Chondrocyte (in vitro differentiated cells): ENCODE measurements at regions not wholly inside any gene's neighbourhood (a gene's known extent, or its start where the extent isn't known, plus 50 kb on each side); places are given as distances from the start of the nearest gene placed in this dataset.

Experiments used
- DNase-seq: peaks from one replicate; pipeline ENCODE4 v3.0.0; 2021; ENCODE audit warnings: mixed read lengths, low spot score
- H3K27ac Mint-ChIP-seq: one replicate; pipeline ENCODE4 v1.8.0; 2021; ENCODE audit warnings: mild to moderate bottlenecking, moderate library complexity, mixed read lengths; ENCODE audit not compliant: unreplicated experiment
- H3K27me3 Mint-ChIP-seq: 2 replicates; pipeline ENCODE4 v1.8.0; 2021; ENCODE audit warnings: low read depth, mixed read lengths
- H3K36me3 Mint-ChIP-seq: 2 replicates; pipeline ENCODE4 v1.8.0; 2021; ENCODE audit warnings: low read depth, mixed read lengths
- H3K4me1 Mint-ChIP-seq: 2 replicates; pipeline ENCODE4 v1.8.0; 2021; ENCODE audit warnings: low read depth, mild to moderate bottlenecking, mixed read lengths
- H3K4me3 Mint-ChIP-seq: one replicate; pipeline ENCODE4 v1.8.0; 2021; ENCODE audit warnings: mild to moderate bottlenecking, moderate library complexity, mixed read lengths; ENCODE audit not compliant: unreplicated experiment
- H3K9me3 Mint-ChIP-seq: 2 replicates; pipeline ENCODE4 v1.8.0; 2021; ENCODE audit warnings: low read depth, mixed read lengths
- TF ChIP-seq, protein P1 (sequence below): fragments of 200-600 bp; sonication (generic); IDR thresholded peaks from 2 replicates; pipeline ENCODE4 v1.5.0; 2021; ENCODE audit warnings: antibody characterized with exemption, mild to moderate bottlenecking, moderate library complexity

DNA sequence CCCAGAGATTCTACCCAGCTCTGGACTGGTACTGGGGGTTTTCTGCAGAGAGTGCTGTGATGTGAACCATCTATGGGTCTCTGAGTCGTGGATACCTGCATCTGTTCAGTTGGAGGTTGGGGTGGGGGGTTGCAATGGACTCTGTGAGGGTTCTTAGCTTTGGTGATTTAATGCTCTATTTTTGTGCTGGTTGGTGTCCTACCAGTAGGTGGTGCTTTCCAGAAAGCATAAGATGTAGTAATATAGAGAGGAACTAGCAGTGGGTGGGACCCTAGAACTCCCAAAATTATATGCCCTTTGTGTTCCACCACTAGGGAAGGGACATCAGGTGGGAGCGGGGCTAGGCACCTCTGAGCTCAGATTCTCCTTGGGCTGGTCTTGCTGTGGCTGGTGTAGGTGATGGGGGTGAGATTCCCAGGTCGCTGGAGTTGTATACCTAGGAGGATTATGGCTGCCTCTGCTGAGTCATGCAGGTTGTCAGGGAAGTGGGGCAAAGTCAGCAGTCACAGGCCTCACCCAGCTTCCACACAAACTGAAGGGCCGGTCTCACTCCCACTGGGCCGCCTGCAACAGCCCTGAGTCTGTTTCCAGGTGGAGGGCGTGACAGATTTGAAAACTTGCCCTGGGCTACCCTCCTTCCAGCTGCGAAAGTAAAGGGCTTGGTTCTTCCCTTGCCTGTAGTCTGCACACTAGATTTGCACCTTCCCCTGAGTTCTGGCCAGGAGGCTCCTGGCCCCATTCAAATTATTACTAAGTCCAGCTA lies 573.0 kb upstream of the SLITRK1 start:
- Mint-ChIP-seq H3K4me3 (no peak overlapping the region), H3K4me1 (no peaks in the 10 kb centered on the region), H3K36me3 (peaks cover 14% of the 10 kb centered on the region), H3K27me3 (no peaks in the 10 kb centered on the region), H3K9me3 (peaks cover 33% of the 10 kb centered on the region), H3K27ac (no peak overlapping the region)
- TF ChIP-seq, protein P1, sequence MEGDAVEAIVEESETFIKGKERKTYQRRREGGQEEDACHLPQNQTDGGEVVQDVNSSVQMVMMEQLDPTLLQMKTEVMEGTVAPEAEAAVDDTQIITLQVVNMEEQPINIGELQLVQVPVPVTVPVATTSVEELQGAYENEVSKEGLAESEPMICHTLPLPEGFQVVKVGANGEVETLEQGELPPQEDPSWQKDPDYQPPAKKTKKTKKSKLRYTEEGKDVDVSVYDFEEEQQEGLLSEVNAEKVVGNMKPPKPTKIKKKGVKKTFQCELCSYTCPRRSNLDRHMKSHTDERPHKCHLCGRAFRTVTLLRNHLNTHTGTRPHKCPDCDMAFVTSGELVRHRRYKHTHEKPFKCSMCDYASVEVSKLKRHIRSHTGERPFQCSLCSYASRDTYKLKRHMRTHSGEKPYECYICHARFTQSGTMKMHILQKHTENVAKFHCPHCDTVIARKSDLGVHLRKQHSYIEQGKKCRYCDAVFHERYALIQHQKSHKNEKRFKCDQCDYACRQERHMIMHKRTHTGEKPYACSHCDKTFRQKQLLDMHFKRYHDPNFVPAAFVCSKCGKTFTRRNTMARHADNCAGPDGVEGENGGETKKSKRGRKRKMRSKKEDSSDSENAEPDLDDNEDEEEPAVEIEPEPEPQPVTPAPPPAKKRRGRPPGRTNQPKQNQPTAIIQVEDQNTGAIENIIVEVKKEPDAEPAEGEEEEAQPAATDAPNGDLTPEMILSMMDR = peak; percentile 31
- no peak for DNase-seq

DNA sequence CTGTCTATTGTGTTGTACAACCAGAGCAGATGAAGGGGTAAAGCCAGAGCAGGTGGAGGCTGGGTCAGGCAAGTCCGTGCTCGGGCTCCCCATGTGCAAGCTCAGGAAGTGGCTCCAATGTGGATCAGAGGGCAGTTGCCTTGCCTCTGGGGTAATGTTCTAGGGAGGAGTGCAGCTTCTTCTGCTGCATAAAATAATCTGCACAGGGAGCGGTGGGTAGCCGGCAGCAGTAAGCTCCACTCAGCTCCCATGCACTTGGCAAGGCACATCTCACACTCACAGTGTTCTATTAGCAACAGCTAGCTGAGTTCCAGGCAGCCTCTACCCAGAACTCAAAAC lies 565.3 kb upstream of the SLITRK1 start:
- H3K36me3 Mint-ChIP-seq = peaks cover 15% of the 10 kb centered on the region

DNA sequence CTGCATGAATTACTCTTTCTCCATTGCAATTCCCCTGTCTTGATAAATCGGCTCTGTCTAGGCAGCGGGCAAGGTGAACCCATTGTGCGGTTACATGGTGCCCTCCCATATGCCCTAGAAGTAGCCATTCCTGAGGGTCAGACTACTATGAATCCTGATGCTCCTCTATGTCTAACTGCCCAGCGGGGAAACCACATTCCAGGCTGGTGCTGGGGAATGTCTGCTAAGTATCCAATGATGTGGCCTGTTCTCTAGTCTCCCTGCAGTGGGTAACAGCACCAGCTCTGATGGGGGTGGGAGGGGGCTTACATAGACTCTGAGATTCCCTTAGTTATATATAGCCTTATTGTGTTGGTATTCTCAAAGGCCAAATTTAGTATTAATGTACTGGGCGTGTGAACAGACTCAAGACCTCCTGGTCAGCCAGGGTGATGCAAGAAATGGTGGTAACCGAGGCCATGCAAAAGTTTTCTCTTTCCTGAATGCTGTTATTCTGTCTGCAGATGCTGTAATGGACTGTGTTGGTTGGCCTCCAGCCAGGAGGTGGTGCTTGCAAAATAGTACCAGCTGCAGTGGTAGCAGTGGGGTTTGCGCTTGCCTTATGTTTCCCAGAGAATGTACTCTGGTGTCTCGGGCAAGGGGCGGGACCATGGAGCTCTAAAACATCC lies 564.8 kb upstream of the SLITRK1 start:
- Mint-ChIP-seq H3K4me3 (peak overlapping the region; percentile 8), H3K4me1 (peaks cover 36% of the 10 kb centered on the region), H3K27me3 (no peaks in the 10 kb centered on the region), H3K36me3 (peaks cover 12% of the 10 kb centered on the region), H3K27ac (peak overlapping the region; percentile 98), H3K9me3 (peaks cover 35% of the 10 kb centered on the region)
- TF ChIP-seq, protein P1 = no peak
- DNase-seq = peak; percentile 94

More for the DNA sequence above, 565.3 kb upstream of the SLITRK1 start:
- H3K27me3 Mint-ChIP-seq = no peaks in the 10 kb centered on the region
- DNase-seq = no peak
- H3K9me3 Mint-ChIP-seq = peaks cover 40% of the 10 kb centered on the region
- peak overlapping the region; percentile 98 for H3K27ac Mint-ChIP-seq
- TF ChIP-seq, protein P1 = no peak
- H3K4me1 Mint-ChIP-seq = peaks cover 36% of the 10 kb centered on the region
- no peak overlapping the region for H3K4me3 Mint-ChIP-seq

DNA sequence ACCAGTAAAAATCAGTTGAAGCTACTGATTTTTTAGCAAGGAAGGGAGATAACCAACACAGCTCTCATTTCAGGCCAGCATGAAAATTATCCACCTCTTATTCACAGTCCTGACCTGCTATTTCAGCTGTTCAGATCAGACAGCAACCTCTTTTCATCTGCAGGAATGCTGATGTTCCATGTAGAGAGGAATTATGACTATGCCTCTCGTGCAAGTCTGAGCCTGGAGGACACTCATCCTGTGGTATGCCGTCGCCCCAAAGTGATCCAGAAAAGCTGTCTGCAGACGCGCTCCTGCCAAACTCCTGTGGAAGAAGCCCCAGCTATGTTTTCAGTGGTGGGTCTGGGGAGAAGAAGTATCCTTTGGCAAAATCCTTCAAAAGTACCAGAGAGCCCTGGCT lies 563.5 kb upstream of the SLITRK1 start:
- peak overlapping the region; percentile 98 for H3K27ac Mint-ChIP-seq
- TF ChIP-seq, protein P1 = no peak
- H3K36me3 Mint-ChIP-seq = peaks cover 11% of the 10 kb centered on the region
- H3K4me1 Mint-ChIP-seq = peaks cover 36% of the 10 kb centered on the region
- H3K4me3 Mint-ChIP-seq = no peak overlapping the region
- peaks cover 36% of the 10 kb centered on the region for H3K9me3 Mint-ChIP-seq
- no peak for DNase-seq
- H3K27me3 Mint-ChIP-seq = no peaks in the 10 kb centered on the region

DNA sequence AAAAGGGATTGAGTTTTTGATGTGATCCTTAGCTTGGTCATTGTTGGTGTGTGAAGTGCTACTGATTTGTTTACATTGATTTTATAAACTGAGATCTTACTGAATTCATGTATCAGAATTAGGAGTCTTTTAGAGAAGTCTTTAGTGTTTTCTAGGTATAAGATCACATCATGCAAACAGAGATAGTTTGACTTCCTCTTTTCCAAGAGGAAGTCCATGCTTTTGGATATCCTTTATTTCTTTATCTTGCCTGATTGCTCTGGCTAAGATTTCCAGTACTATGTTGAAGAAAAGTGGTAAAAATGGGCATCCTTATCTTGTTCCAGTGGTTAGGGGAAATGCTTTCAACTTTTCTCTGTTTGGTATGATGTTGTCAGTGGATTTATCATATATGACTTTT lies 561.2 kb upstream of the SLITRK1 start:
- TF ChIP-seq, protein P1 = no peak
- Mint-ChIP-seq H3K27ac (no peak overlapping the region), H3K36me3 (peaks cover 11% of the 10 kb centered on the region), H3K27me3 (no peaks in the 10 kb centered on the region), H3K4me3 (no peak overlapping the region), H3K4me1 (peaks cover 44% of the 10 kb centered on the region), H3K9me3 (peaks cover 27% of the 10 kb centered on the region)
- DNase-seq = no peak
